Right lobe of liver (tissue), 6 donors: ENCODE measurements at regions not wholly inside any gene's neighbourhood (a gene's known extent, or its start where the extent isn't known, plus 50 kb on each side); places are given as distances from the start of the nearest gene placed in this dataset.

Experiments
- ATAC-seq, 4 donors: fragments of 200-7000 bp; cut with Tn5 transposase; one replicate each; pipeline ENCODE4 v1.9.1; 2020; ENCODE audit warnings: mild to moderate bottlenecking in 4 of 4, moderate library complexity in 4 of 4
- DNase-seq, 3 donors: peaks; one replicate each; pipeline ENCODE4 v3.0.0-alpha.2; 2020
- H3K27ac ChIP-seq, 3 donors: fragments of 200-600 bp; one replicate each; pipeline ENCODE4 v1.8.0; 2022
- H3K27me3 ChIP-seq, 2 donors: fragments of 200-600 bp; one replicate each; pipeline ENCODE4 v1.8.0; 2022
- H3K36me3 ChIP-seq, 4 donors: fragments of 200-600 bp; sonication (generic) in 1 of 4; one replicate each; pipeline versions ENCODE4 v1.5.1 to v1.8.0; 2017 to 2022; ENCODE audit warnings: control low read depth in 1 of 4
- H3K4me1 ChIP-seq, 4 donors: fragments of 200-600 bp; sonication (generic) in 1 of 4; one replicate each; pipeline versions ENCODE4 v1.5.1 to v1.8.0; 2017 to 2022; ENCODE audit warnings: control low read depth in 1 of 4
- H3K4me3 ChIP-seq, 3 donors: fragments of 200-600 bp; one replicate each; pipeline ENCODE4 v1.8.0; 2022
- H3K9me3 ChIP-seq, 4 donors: fragments of 200-600 bp; sonication (generic) in 1 of 4; one replicate each; pipeline versions ENCODE4 v1.5.1 to v1.8.0; 2017 to 2022; ENCODE audit warnings: control low read depth in 1 of 4
- CTCF ChIP-seq, 4 donors: fragments of 200-600 bp in 3 of 4; fragments of 450-650 bp in 1 of 4; IDR thresholded peaks; one replicate each; pipeline versions ENCODE4 v1.5.1 to v1.8.0; 2016 to 2022; ENCODE audit warnings: antibody characterized with exemption in 4 of 4, mild to moderate bottlenecking in 2 of 4
- POLR2A ChIP-seq: fragments of 450-650 bp; IDR thresholded peaks from one replicate; pipeline ENCODE4 v1.6.1; 2017; ENCODE audit warnings: antibody characterized with exemption, mild to moderate bottlenecking
- WGBS: methylation state at CpG from one replicate; pipeline ENCODE4 v1.1.6; 2018; ENCODE audit warnings: low coverage, low lambda C conversion rate; ENCODE audit not compliant: insufficient coverage; ENCODE audit errors: missing lambda C conversion rate; 5-methylcytosine and 5-hydroxymethylcytosine counted together
- intact Hi-C, 2 donors: fragments of 100-400 bp; cut with DNase I; formaldehyde crosslinking; loops; one replicate each; pipeline versions ENCODE4 v1.11.2 to v1.14.1; 2022
- donor health status: DM: no; HTN: yes; CAD: no.
- donor health status: DM: no; HTN: no; CAD: no.
- donor health status: DM: no; HTN: no; CAD: no.
- donor health status: DM: no; HTN: yes; CAD: no.
- donor health status: DM: no; HTN: yes; CAD: no.

DNA sequence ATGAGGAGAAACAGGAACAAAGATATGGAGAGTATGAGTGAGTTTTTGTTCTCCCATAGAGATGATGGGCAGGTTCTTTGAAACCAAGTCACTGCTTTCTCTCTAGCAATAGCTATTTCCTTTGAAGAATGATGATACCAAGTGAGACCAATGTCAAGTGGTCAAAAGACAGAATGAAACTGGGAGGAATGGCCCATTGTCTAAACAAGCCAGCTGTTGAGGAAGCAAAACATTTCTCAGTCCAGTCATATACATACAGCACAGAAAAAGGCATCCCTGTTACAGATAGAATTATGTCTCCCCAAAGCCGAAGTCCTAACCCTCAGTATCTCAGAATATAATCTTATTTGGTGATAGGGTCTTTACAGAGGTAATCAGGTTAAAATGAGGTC, 66.1 kb upstream of the EPC2 start:
- no peaks in the 10 kb centered on the region for H3K9me3 ChIP-seq
- 43% methylated on average over 1 of the region's 1 CpG for WGBS
- no peak overlapping the region for H3K27ac ChIP-seq
- no peaks in the 10 kb centered on the region for H3K4me1 ChIP-seq
- DNase-seq (no peak), ATAC-seq (no peak)
- TF ChIP-seq CTCF (IDR thresholded peaks at IDR 0.05) (no peak), POLR2A (no peak)
- intact Hi-C loops = no loop called here
- H3K4me3 ChIP-seq = no peak overlapping the region
- H3K27me3 ChIP-seq = no peaks in the 10 kb centered on the region
- H3K36me3 ChIP-seq = no peaks in the 10 kb centered on the region

- Histone ChIP-seq H3K27me3 (no peaks in the 10 kb centered on the region), H3K4me3 (no peak overlapping the region), H3K4me1 (no peaks in the 10 kb centered on the region), H3K27ac (no peak overlapping the region), H3K9me3 (no peaks in the 10 kb centered on the region), H3K36me3 (no peaks in the 10 kb centered on the region)
- intact Hi-C loops = no loop called here
- DNase-seq (no peak), ATAC-seq (no peak)
- TF ChIP-seq CTCF (IDR thresholded peaks at IDR 0.05) (no peak), POLR2A (no peak)
- 50% methylated on average over 2 of the region's 2 CpGs for WGBS
Observed at GRCh38 chr2:148582679-148583511, 61.7 kb upstream of the EPC2 start.

GRCh38 chr2:148585696-148586095, 58.9 kb upstream of the EPC2 start:
- Histone ChIP-seq H3K4me1 (no peaks in the 10 kb centered on the region), H3K36me3 (no peaks in the 10 kb centered on the region), H3K27me3 (no peaks in the 10 kb centered on the region), H3K4me3 (no peak overlapping the region), H3K9me3 (no peaks in the 10 kb centered on the region), H3K27ac (no peak overlapping the region)
- no peak for ATAC-seq
- intact Hi-C loops = no loop called here
- TF ChIP-seq POLR2A = no peak
- TF ChIP-seq CTCF (IDR thresholded peaks at IDR 0.05) = no peak
- no peak for DNase-seq
- 71% methylated on average over 4 of the region's 4 CpGs for WGBS

GRCh38 chr2:148586522-148587128, 57.9 kb upstream of the EPC2 start:
- H3K36me3 ChIP-seq = no peaks in the 10 kb centered on the region
- TF ChIP-seq POLR2A (no peak), CTCF (IDR thresholded peaks at IDR 0.05) (no peak)
- intact Hi-C loops = no loop called here
- ATAC-seq (no peak), DNase-seq (no peak)
- 64% methylated on average over 4 of the region's 4 CpGs for WGBS
- H3K27me3 ChIP-seq = no peaks in the 10 kb centered on the region
- H3K4me3 ChIP-seq = no peak overlapping the region
- H3K4me1 ChIP-seq = no peaks in the 10 kb centered on the region
- H3K27ac ChIP-seq = no peak overlapping the region
- no peaks in the 10 kb centered on the region for H3K9me3 ChIP-seq
